ENCODE measurements at regions not wholly inside any gene's neighbourhood (a gene's known extent, or its start where the extent isn't known, plus 50 kb on each side); places are given as distances from the start of the nearest gene placed in this dataset.

DNA sequence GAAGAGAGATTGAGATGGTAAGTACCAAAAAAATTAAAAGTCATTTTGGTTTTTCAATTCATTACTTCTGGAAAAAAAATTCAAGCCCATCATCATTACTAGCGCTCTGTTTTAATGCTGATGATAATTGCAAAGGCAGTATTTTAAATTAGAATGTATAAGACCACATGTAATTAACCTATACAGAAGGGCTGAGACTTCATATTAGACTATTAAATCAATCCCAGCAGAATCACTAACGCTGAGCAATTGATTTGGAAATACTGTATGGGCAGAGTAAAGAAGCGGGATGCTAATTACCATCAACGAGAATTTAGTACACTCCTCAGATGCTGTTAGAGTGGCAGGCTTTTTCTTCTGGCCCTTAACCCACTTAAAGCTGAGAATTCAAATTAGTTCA lies 165.0 kb downstream of the SLC4A3 start:
- WGBS (ENCODE audit: extremely low coverage, insufficient read length, low lambda C conversion rate), result no CpG with 5 or more reads among the region's 4 CpGs

More for the DNA sequence above, 165.0 kb downstream of the SLC4A3 start:
- H4K91ac ChIP-seq (ENCODE audit: insufficient read length, low read depth, low read length), result no peak overlapping the region
- no peaks in the 10 kb centered on the region for H3K79me2 ChIP-seq (ENCODE audit: insufficient read depth, low read length)
- H3K23ac ChIP-seq (ENCODE audit: insufficient read length, low read depth, low read length), result no peak overlapping the region
- Mint-ChIP-seq H3K4me1 (no peaks in the 10 kb centered on the region; a peak in 1 of 4 replicates), H3K27me3 (ENCODE audit: low read depth) (peaks cover 3% of the 10 kb centered on the region), H3K9me3 (no peaks in the 10 kb centered on the region; a peak in 1 of 5 replicates), H3K27ac (no peak overlapping the region), H3K4me3 (no peak overlapping the region), H3K36me3 (ENCODE audit: insufficient read depth in 1 of 3, low read depth in 3 of 3) (no peaks in the 10 kb centered on the region; a peak in 1 of 7 replicates)
- H2AFZ ChIP-seq (ENCODE audit: low read length), result no peak overlapping the region
- H4K5ac ChIP-seq (ENCODE audit: insufficient read length, low read depth, low read length), result no peak overlapping the region
- TF ChIP-seq, protein P1, sequence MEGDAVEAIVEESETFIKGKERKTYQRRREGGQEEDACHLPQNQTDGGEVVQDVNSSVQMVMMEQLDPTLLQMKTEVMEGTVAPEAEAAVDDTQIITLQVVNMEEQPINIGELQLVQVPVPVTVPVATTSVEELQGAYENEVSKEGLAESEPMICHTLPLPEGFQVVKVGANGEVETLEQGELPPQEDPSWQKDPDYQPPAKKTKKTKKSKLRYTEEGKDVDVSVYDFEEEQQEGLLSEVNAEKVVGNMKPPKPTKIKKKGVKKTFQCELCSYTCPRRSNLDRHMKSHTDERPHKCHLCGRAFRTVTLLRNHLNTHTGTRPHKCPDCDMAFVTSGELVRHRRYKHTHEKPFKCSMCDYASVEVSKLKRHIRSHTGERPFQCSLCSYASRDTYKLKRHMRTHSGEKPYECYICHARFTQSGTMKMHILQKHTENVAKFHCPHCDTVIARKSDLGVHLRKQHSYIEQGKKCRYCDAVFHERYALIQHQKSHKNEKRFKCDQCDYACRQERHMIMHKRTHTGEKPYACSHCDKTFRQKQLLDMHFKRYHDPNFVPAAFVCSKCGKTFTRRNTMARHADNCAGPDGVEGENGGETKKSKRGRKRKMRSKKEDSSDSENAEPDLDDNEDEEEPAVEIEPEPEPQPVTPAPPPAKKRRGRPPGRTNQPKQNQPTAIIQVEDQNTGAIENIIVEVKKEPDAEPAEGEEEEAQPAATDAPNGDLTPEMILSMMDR (conservative IDR thresholded peaks at IDR 0.05), result no peak
- no peaks in the 10 kb centered on the region for H3K23me2 ChIP-seq (ENCODE audit: insufficient read length, low read depth, low read length, poor library complexity, severe bottlenecking)
- H2BK120ac ChIP-seq (ENCODE audit: low read depth, low read length, poor library complexity, severe bottlenecking), result no peak overlapping the region
- no peak overlapping the region for H3T11ph ChIP-seq (ENCODE audit: low read length)
- H3K27me3 ChIP-seq (ENCODE audit: insufficient read depth, low read length), result no peaks in the 10 kb centered on the region
- no peak for DNase-seq
- H2BK20ac ChIP-seq (ENCODE audit: low read depth, low read length, poor library complexity, severe bottlenecking), result no peak overlapping the region
- H3K4me1 ChIP-seq (ENCODE audit: insufficient read depth, low read length), result no peaks in the 10 kb centered on the region
- H3K18ac ChIP-seq (ENCODE audit: insufficient read length, low read depth, low read length), result no peak overlapping the region
- H3K4ac ChIP-seq (ENCODE audit: low read depth, low read length), result no peak overlapping the region
- H2BK12ac ChIP-seq (ENCODE audit: insufficient read length, low read depth, low read length), result no peak overlapping the region
- no peak overlapping the region for H3K9ac ChIP-seq (ENCODE audit: extremely low read depth, insufficient read length, low read length)
- no peak overlapping the region for H3K4me2 ChIP-seq (ENCODE audit: insufficient read depth, insufficient read length, low read length)
- no peak overlapping the region for H2BK5ac ChIP-seq (ENCODE audit: insufficient read length, low read length)
- no peaks in the 10 kb centered on the region for H4K20me1 ChIP-seq (ENCODE audit: control insufficient read depth, insufficient read depth, insufficient read length)
- H3K27ac ChIP-seq (ENCODE audit: insufficient read length, low read depth, low read length), result no peak overlapping the region
- H3K9me3 ChIP-seq (ENCODE audit: control insufficient read depth, low read depth, low read length), result no peaks in the 10 kb centered on the region
- no peaks in the 10 kb centered on the region for H3K79me1 ChIP-seq (ENCODE audit: insufficient read depth, low read depth, low read length, poor library complexity, severe bottlenecking)
- no peak overlapping the region for H2BK15ac ChIP-seq (ENCODE audit: low read depth, low read length)
- H2AK5ac ChIP-seq (ENCODE audit: insufficient read length, low read length), result no peak overlapping the region
- H4K8ac ChIP-seq (replicated peaks; ENCODE audit: insufficient read length, low read depth, low read length), result no peak overlapping the region
- no peak overlapping the region for H3K14ac ChIP-seq (ENCODE audit: insufficient read depth, low read length)
- H3K56ac ChIP-seq (ENCODE audit: insufficient read length, low read depth, low read length), result no peak overlapping the region
